Upper lobe of left lung (tissue), 6 donors: ENCODE measurements at regions not wholly inside any gene's neighbourhood (a gene's known extent, or its start where the extent isn't known, plus 50 kb on each side); places are given as distances from the start of the nearest gene placed in this dataset.

ENCODE experiments used
- ATAC-seq, 2 donors: fragments of 200-7000 bp; cut with Tn5 transposase; one replicate each; pipeline ENCODE4 v1.9.1; 2022; ENCODE audit warnings: mild to moderate bottlenecking in 2 of 2, moderate library complexity in 2 of 2; ENCODE audit not compliant: low FRiP score in 2 of 2
- DNase-seq, 2 donors: peaks; one replicate each; pipeline ENCODE4 v3.0.0-alpha.2; 2019 to 2020
- H3K27ac ChIP-seq, 4 donors: fragments of 200-600 bp; sonication (generic); one replicate each; pipeline ENCODE4 v1.5.1; 2016 to 2019
- H3K27me3 ChIP-seq, 4 donors: fragments of 200-600 bp; sonication (generic); one replicate each; pipeline ENCODE4 v1.5.1; 2017 to 2019
- H3K36me3 ChIP-seq, 4 donors: fragments of 200-600 bp; sonication (generic); one replicate each; pipeline ENCODE4 v1.5.1; 2016 to 2019
- H3K4me1 ChIP-seq, 4 donors: fragments of 200-600 bp; sonication (generic); one replicate each; pipeline ENCODE4 v1.5.1; 2018 to 2019
- H3K4me3 ChIP-seq, 4 donors: fragments of 200-600 bp; sonication (generic); one replicate each; pipeline ENCODE4 v1.5.1; 2017 to 2019; ENCODE audit warnings: mild to moderate bottlenecking in 2 of 4, moderate library complexity in 1 of 4
- H3K9me3 ChIP-seq, 4 donors: fragments of 200-600 bp; sonication (generic); one replicate each; pipeline ENCODE4 v1.5.1; 2018 to 2019
- CTCF ChIP-seq, 6 experiments: fragments of 450-650 bp in 4 of 6; fragments of 200-600 bp in 2 of 6; sonication (generic) in 2 of 6; IDR thresholded peaks; one replicate each; pipeline ENCODE4 v1.5.1; 2016 to 2019; ENCODE audit warnings: antibody characterized with exemption in 6 of 6
- EP300 ChIP-seq, 4 donors: sonication (generic); formaldehyde crosslinking; IDR thresholded peaks; one replicate each; pipeline ENCODE4 v1.5.1; 2017; ENCODE audit warnings: antibody characterized with exemption in 4 of 4, control low read depth in 2 of 4
- POLR2A ChIP-seq, 4 donors: fragments of 450-650 bp; IDR thresholded peaks; one replicate each; pipeline ENCODE4 v1.5.1; 2016 to 2017; ENCODE audit warnings: antibody characterized with exemption in 4 of 4, mild to moderate bottlenecking in 2 of 4
- POLR2AphosphoS5 ChIP-seq, 2 donors: sonication (generic); formaldehyde crosslinking; IDR thresholded peaks; one replicate each; pipeline ENCODE4 v1.5.1; 2017; ENCODE audit warnings: antibody characterized with exemption in 2 of 2
- WGBS, 2 donors: methylation state at CpG; one replicate each; pipeline ENCODE4 v1.1.5; 2017 to 2018; 5-methylcytosine and 5-hydroxymethylcytosine counted together
- donor health status: DM: no; HTN: no; CAD: no; lungs with moderate emphysema.
- donor health status: DM: no; HTN: yes; CAD: no; lungs with severe emphysema.

- H3K27me3 ChIP-seq, result no peaks in the 10 kb centered on the region
- TF ChIP-seq CTCF (IDR thresholded peaks at IDR 0.05) (no peak), POLR2AphosphoS5 (IDR thresholded peaks at IDR 0.05) (no peak), POLR2A (IDR thresholded peaks at IDR 0.05) (no peak), EP300 (IDR thresholded peaks at IDR 0.05) (no peak)
- H3K4me3 ChIP-seq, result no peak overlapping the region
- H3K36me3 ChIP-seq, result no peaks in the 10 kb centered on the region
- no peaks in the 10 kb centered on the region for H3K9me3 ChIP-seq
- DNase-seq (no peak), ATAC-seq (peak in 1 of 2 donors; percentile 21)
- no peaks in the 10 kb centered on the region for H3K4me1 ChIP-seq
- H3K27ac ChIP-seq, result no peak overlapping the region
- 86 to 91% methylated on average over 8 of the region's 8 CpGs for WGBS, 2 donors
Observed at GRCh38 chr10:117924820-117925219, 121.9 kb downstream of the RAB11FIP2 start.

- H3K4me3 ChIP-seq, result no peak overlapping the region
- H3K27ac ChIP-seq, result no peak overlapping the region
- ATAC-seq, result no peak
- WGBS, 2 donors, result 91 to 92% methylated on average over 6 of the region's 6 CpGs
- no peak for DNase-seq
- no peaks in the 10 kb centered on the region for H3K36me3 ChIP-seq
- no peaks in the 10 kb centered on the region for H3K9me3 ChIP-seq
- no peaks in the 10 kb centered on the region for H3K27me3 ChIP-seq
- TF ChIP-seq EP300 (IDR thresholded peaks at IDR 0.05), result no peak
- no peak for TF ChIP-seq POLR2AphosphoS5 (IDR thresholded peaks at IDR 0.05)
- no peak for TF ChIP-seq CTCF (IDR thresholded peaks at IDR 0.05)
- no peak for TF ChIP-seq POLR2A (IDR thresholded peaks at IDR 0.05)
- H3K4me1 ChIP-seq, result no peaks in the 10 kb centered on the region
Observed at GRCh38 chr10:117925369-117925768, 121.4 kb downstream of the RAB11FIP2 start.

- Histone ChIP-seq H3K4me3 (no peak overlapping the region), H3K36me3 (no peaks in the 10 kb centered on the region)
- 48 to 67% methylated on average over 2 of the region's 2 CpGs for WGBS, 2 donors
Observed at GRCh38 chr10:117926491-117926890, 120.2 kb downstream of the RAB11FIP2 start.

GRCh38 chr10:117927332-117927731, 119.4 kb downstream of the RAB11FIP2 start:
- H3K36me3 ChIP-seq, result no peaks in the 10 kb centered on the region
- no peak overlapping the region for H3K4me3 ChIP-seq
- no peaks in the 10 kb centered on the region for H3K4me1 ChIP-seq
- ATAC-seq (no peak), DNase-seq (no peak)
- no peak for TF ChIP-seq CTCF (IDR thresholded peaks at IDR 0.05)
- TF ChIP-seq POLR2A (IDR thresholded peaks at IDR 0.05), result no peak
- TF ChIP-seq POLR2AphosphoS5 (IDR thresholded peaks at IDR 0.05), result no peak
- TF ChIP-seq EP300 (IDR thresholded peaks at IDR 0.05), result no peak
- 80 to 83% methylated on average over 1 of the region's 1 CpG for WGBS, 2 donors
- H3K27me3 ChIP-seq, result no peaks in the 10 kb centered on the region
- no peaks in the 10 kb centered on the region for H3K9me3 ChIP-seq
- no peak overlapping the region for H3K27ac ChIP-seq

More at GRCh38 chr10:117926491-117926890, 120.2 kb downstream of the RAB11FIP2 start:
- ATAC-seq, result no peak
- Histone ChIP-seq H3K27me3 (no peaks in the 10 kb centered on the region), H3K4me1 (no peaks in the 10 kb centered on the region), H3K9me3 (no peaks in the 10 kb centered on the region), H3K27ac (no peak overlapping the region)
- no peak for DNase-seq
- TF ChIP-seq EP300 (IDR thresholded peaks at IDR 0.05) (no peak), POLR2A (IDR thresholded peaks at IDR 0.05) (no peak), CTCF (IDR thresholded peaks at IDR 0.05) (no peak), POLR2AphosphoS5 (IDR thresholded peaks at IDR 0.05) (no peak)

GRCh38 chr10:117927871-117928270, 118.9 kb downstream of the RAB11FIP2 start:
- DNase-seq (no peak), ATAC-seq (no peak)
- TF ChIP-seq POLR2AphosphoS5 (IDR thresholded peaks at IDR 0.05) (no peak), POLR2A (IDR thresholded peaks at IDR 0.05) (no peak), EP300 (IDR thresholded peaks at IDR 0.05) (no peak), CTCF (IDR thresholded peaks at IDR 0.05) (no peak)
- Histone ChIP-seq H3K27me3 (no peaks in the 10 kb centered on the region), H3K4me1 (no peaks in the 10 kb centered on the region), H3K36me3 (no peaks in the 10 kb centered on the region), H3K9me3 (no peaks in the 10 kb centered on the region), H3K4me3 (no peak overlapping the region), H3K27ac (no peak overlapping the region)
- 78 to 89% methylated on average over 4 of the region's 4 CpGs for WGBS, 2 donors
